ENCODE measurements at regions not wholly inside any gene's neighbourhood (a gene's known extent, or its start where the extent isn't known, plus 50 kb on each side); places are given as distances from the start of the nearest gene placed in this dataset.

GRCh38 chr6:125567407-125567806 is 182.0 kb upstream of the HEY2 start:
- H3K27ac ChIP-seq, result no peak overlapping the region
- TF ChIP-seq ZFX (IDR thresholded peaks at IDR 0.05; ENCODE audit: borderline replicate concordance) (no peak), CTCF (IDR thresholded peaks at IDR 0.05) (no peak)

- TF ChIP-seq CTCF (IDR thresholded peaks at IDR 0.05) (no peak), ZFX (IDR thresholded peaks at IDR 0.05; ENCODE audit: borderline replicate concordance) (no peak)
- H3K27ac ChIP-seq, result no peak overlapping the region
These were observed 180.8 kb upstream of the HEY2 start for GRCh38 chr6:125568609-125569008.

GRCh38 chr6:125570526-125570925 is 178.9 kb upstream of the HEY2 start:
- TF ChIP-seq CTCF (IDR thresholded peaks at IDR 0.05) (no peak), ZFX (IDR thresholded peaks at IDR 0.05; ENCODE audit: borderline replicate concordance) (no peak)
- H3K27ac ChIP-seq, result no peak overlapping the region

GRCh38 chr6:125571207-125571755 is 178.2 kb upstream of the HEY2 start:
- H3K27ac ChIP-seq, result no peak overlapping the region
- TF ChIP-seq CTCF (IDR thresholded peaks at IDR 0.05), result no peak
- TF ChIP-seq ZFX (IDR thresholded peaks at IDR 0.05; ENCODE audit: borderline replicate concordance), result no peak

GRCh38 chr6:125574604-125575003 is 174.8 kb upstream of the HEY2 start:
- no peak for TF ChIP-seq ZFX (IDR thresholded peaks at IDR 0.05; ENCODE audit: borderline replicate concordance)
- TF ChIP-seq CTCF (IDR thresholded peaks at IDR 0.05), result no peak
- H3K27ac ChIP-seq, result no peak overlapping the region

- TF ChIP-seq CTCF (IDR thresholded peaks at IDR 0.05), result no peak
- no peak for TF ChIP-seq ZFX (IDR thresholded peaks at IDR 0.05; ENCODE audit: borderline replicate concordance)
- H3K27ac ChIP-seq, result no peak overlapping the region
These were observed 172.2 kb upstream of the HEY2 start for GRCh38 chr6:125577124-125577662.

- TF ChIP-seq ZFX (IDR thresholded peaks at IDR 0.05; ENCODE audit: borderline replicate concordance), result no peak
- no peak for TF ChIP-seq CTCF (IDR thresholded peaks at IDR 0.05)
- peak overlapping the region; percentile 48 for H3K27ac ChIP-seq
These were observed 164.9 kb upstream of the HEY2 start for GRCh38 chr6:125584468-125584939.
